Sigmoid colon (tissue), 6 donors: ENCODE measurements at regions not wholly inside any gene's neighbourhood (a gene's known extent, or its start where the extent isn't known, plus 50 kb on each side); places are given as distances from the start of the nearest gene placed in this dataset.

Source experiments
- DNase-seq: peaks from one replicate; pipeline ENCODE4 v3.0.0-alpha.2; 2019
- H3K27ac ChIP-seq, 4 donors: fragments of 200-600 bp; sonication (generic); one replicate each; pipeline ENCODE4 v1.5.1; 2016 to 2019; ENCODE audit warnings: mild to moderate bottlenecking in 1 of 4
- H3K27me3 ChIP-seq, 3 donors: fragments of 200-600 bp; sonication (generic); one replicate each; pipeline ENCODE4 v1.5.1; 2019; ENCODE audit warnings: mild to moderate bottlenecking in 1 of 3
- H3K36me3 ChIP-seq, 4 donors: fragments of 200-600 bp; sonication (generic); one replicate each; pipeline ENCODE4 v1.5.1; 2016 to 2019
- H3K4me1 ChIP-seq, 4 donors: fragments of 200-600 bp; sonication (generic); one replicate each; pipeline ENCODE4 v1.5.1; 2017 to 2019
- H3K4me3 ChIP-seq, 4 donors: fragments of 200-600 bp; sonication (generic); one replicate each; pipeline ENCODE4 v1.5.1; 2017 to 2019; ENCODE audit warnings: mild to moderate bottlenecking in 2 of 4, moderate library complexity in 1 of 4
- H3K9me3 ChIP-seq, 4 donors: fragments of 200-600 bp in 3 of 4; sonication (generic) in 3 of 4; one replicate each; pipeline versions ENCODE4 v1.5.1 to v1.6.1; 2013 to 2019
- CTCF ChIP-seq, 4 experiments: fragments of 450-650 bp in 3 of 4; fragments of 200-600 bp in 1 of 4; IDR thresholded peaks; one replicate each; pipeline ENCODE4 v1.5.1; 2016 to 2019; ENCODE audit warnings: antibody characterized with exemption in 4 of 4, mild to moderate bottlenecking in 3 of 4, moderate library complexity in 2 of 4
- EP300 ChIP-seq, 4 donors: sonication (generic); formaldehyde crosslinking; IDR thresholded peaks; one replicate each; pipeline ENCODE4 v1.6.1; 2017; ENCODE audit warnings: antibody characterized with exemption in 4 of 4
- POLR2A ChIP-seq, 2 donors: fragments of 450-650 bp; IDR thresholded peaks; one replicate each; pipeline ENCODE4 v1.6.1; 2016; ENCODE audit warnings: antibody characterized with exemption in 2 of 2, mild to moderate bottlenecking in 2 of 2, moderate library complexity in 2 of 2
- POLR2AphosphoS5 ChIP-seq, 4 donors: sonication (generic); formaldehyde crosslinking; IDR thresholded peaks; one replicate each; pipeline ENCODE4 v1.6.1; 2017; ENCODE audit warnings: antibody characterized with exemption in 4 of 4
- WGBS, 2 donors: extraction: QIAGEN DNeasy Blood & Tissue Kit; methylation state at CpG; one replicate each; pipeline ENCODE4 v1.1.7; 2013; 5-methylcytosine and 5-hydroxymethylcytosine counted together
- intact Hi-C: fragments of 100-400 bp; cut with DNase I; formaldehyde crosslinking; loops from one replicate; pipeline ENCODE4 v1.15.1; 2023
- donor health status: healthy with polysubstance abuse.
- donor health status: healthy.

- Histone ChIP-seq H3K27me3 (no peaks in the 10 kb centered on the region), H3K4me1 (no peaks in the 10 kb centered on the region), H3K36me3 (no peaks in the 10 kb centered on the region), H3K27ac (no peak overlapping the region), H3K4me3 (no peak overlapping the region), H3K9me3 (no peaks in the 10 kb centered on the region)
- intact Hi-C loops, result no loop called here
- 86 to 91% methylated on average over 2 of the region's 2 CpGs for WGBS, 2 donors
- TF ChIP-seq POLR2A (IDR thresholded peaks at IDR 0.05), result no peak
- TF ChIP-seq CTCF (IDR thresholded peaks at IDR 0.05), result no peak
- no peak for TF ChIP-seq EP300 (IDR thresholded peaks at IDR 0.05)
- TF ChIP-seq POLR2AphosphoS5 (IDR thresholded peaks at IDR 0.05), result no peak
- no peak for DNase-seq
Measured at GRCh38 chr6:130692659-130693058, 134.5 kb upstream of the SMLR1 start.

- no peaks in the 10 kb centered on the region for H3K4me1 ChIP-seq
- WGBS, 2 donors, result 74 to 76% methylated on average over 2 of the region's 2 CpGs
Measured at GRCh38 chr6:130693944-130694343, 133.3 kb upstream of the SMLR1 start.

GRCh38 chr6:130694606-130695005 is 132.6 kb upstream of the SMLR1 start:
- H3K27ac ChIP-seq, result no peak overlapping the region
- intact Hi-C loops, result no loop called here
- H3K4me3 ChIP-seq, result no peak overlapping the region
- no peak for TF ChIP-seq POLR2AphosphoS5 (IDR thresholded peaks at IDR 0.05)
- TF ChIP-seq POLR2A (IDR thresholded peaks at IDR 0.05), result no peak
- TF ChIP-seq EP300 (IDR thresholded peaks at IDR 0.05), result no peak
- TF ChIP-seq CTCF (IDR thresholded peaks at IDR 0.05), result no peak
- no peak for DNase-seq
- no peaks in the 10 kb centered on the region for H3K27me3 ChIP-seq
- no peaks in the 10 kb centered on the region for H3K4me1 ChIP-seq
- H3K9me3 ChIP-seq, result no peaks in the 10 kb centered on the region
- WGBS, 2 donors, result 88 to 90% methylated on average over 4 of the region's 4 CpGs
- no peaks in the 10 kb centered on the region for H3K36me3 ChIP-seq

More at GRCh38 chr6:130693944-130694343, 133.3 kb upstream of the SMLR1 start:
- no peak overlapping the region for H3K27ac ChIP-seq
- H3K36me3 ChIP-seq, result no peaks in the 10 kb centered on the region
- TF ChIP-seq POLR2A (IDR thresholded peaks at IDR 0.05), result no peak
- no peak for TF ChIP-seq CTCF (IDR thresholded peaks at IDR 0.05)
- no peak for TF ChIP-seq POLR2AphosphoS5 (IDR thresholded peaks at IDR 0.05)
- TF ChIP-seq EP300 (IDR thresholded peaks at IDR 0.05), result no peak
- no peaks in the 10 kb centered on the region for H3K9me3 ChIP-seq
- DNase-seq, result no peak
- intact Hi-C loops, result no loop called here
- no peak overlapping the region for H3K4me3 ChIP-seq
- no peaks in the 10 kb centered on the region for H3K27me3 ChIP-seq

- intact Hi-C loops, result no loop called here
- H3K9me3 ChIP-seq, result no peaks in the 10 kb centered on the region
- WGBS, 2 donors, result 90% methylated on average over 3 of the region's 3 CpGs
- H3K27ac ChIP-seq, result no peak overlapping the region
- no peak for TF ChIP-seq POLR2A (IDR thresholded peaks at IDR 0.05)
- TF ChIP-seq POLR2AphosphoS5 (IDR thresholded peaks at IDR 0.05), result no peak
- no peak for TF ChIP-seq EP300 (IDR thresholded peaks at IDR 0.05)
- H3K36me3 ChIP-seq, result no peaks in the 10 kb centered on the region
- no peak for DNase-seq
- no peaks in the 10 kb centered on the region for H3K27me3 ChIP-seq
- no peak overlapping the region for H3K4me3 ChIP-seq
- no peaks in the 10 kb centered on the region for H3K4me1 ChIP-seq
Measured at GRCh38 chr6:130696806-130697205, 130.4 kb upstream of the SMLR1 start.

- Histone ChIP-seq H3K4me3 (no peak overlapping the region), H3K36me3 (no peaks in the 10 kb centered on the region), H3K27me3 (no peaks in the 10 kb centered on the region), H3K4me1 (no peaks in the 10 kb centered on the region), H3K27ac (no peak overlapping the region), H3K9me3 (no peaks in the 10 kb centered on the region)
- WGBS, 2 donors, result 8 to 37% methylated on average over 1 of the region's 1 CpG
- no peak for TF ChIP-seq EP300 (IDR thresholded peaks at IDR 0.05)
- TF ChIP-seq POLR2AphosphoS5 (IDR thresholded peaks at IDR 0.05), result no peak
- TF ChIP-seq CTCF (IDR thresholded peaks at IDR 0.05), result no peak
- no peak for TF ChIP-seq POLR2A (IDR thresholded peaks at IDR 0.05)
- intact Hi-C loops, result no loop called here
- no peak for DNase-seq
Measured at GRCh38 chr6:130697271-130697994, 129.8 kb upstream of the SMLR1 start.
